Activated CD8-positive, alpha-beta T cell treated with anti-CD3 and anti-CD28 coated beads, Interleukin-2, amount 10 ng/mL, durations not matched to agents 7 days and 5 days (primary cell): ENCODE measurements at regions not wholly inside any gene's neighbourhood (a gene's known extent, or its start where the extent isn't known, plus 50 kb on each side); places are given as distances from the start of the nearest gene placed in this dataset.
"Not testable (repeated sequence)": the region's sequence is repeated elsewhere in the genome, so short reads cannot be mapped to it uniquely, and the experiment has no call there.

Source experiments
- ATAC-seq: fragments of 150-1000 bp; cut with Tn5 transposase; one replicate; pipeline ENCODE4 v1.10.0; 2021; ENCODE audit warnings: moderate library complexity
- CTCF ChIA-PET: fragments of 350-600 bp; sonication (Branson Sonifier 250); formaldehyde crosslinking; loops from one replicate; lab custom pipeline; 2021; ENCODE audit warnings: antibody characterized with exemption; lab: Charles Lee
- POLR2A ChIA-PET: fragments of 350-600 bp; sonication (Branson Sonifier 250); formaldehyde crosslinking; loops from one replicate; lab custom pipeline; 2021; ENCODE audit warnings: antibody characterized with exemption; lab: Charles Lee
- DNase-seq: peaks from one replicate; pipeline ENCODE4 v3.0.0-alpha.2; 2020
- H3K27ac Mint-ChIP-seq: one replicate; pipeline ENCODE4 v1.8.0; 2021; ENCODE audit warnings: mild to moderate bottlenecking, mixed read lengths
- H3K27me3 Mint-ChIP-seq: one replicate; pipeline ENCODE4 v1.8.0; 2021; ENCODE audit warnings: low read depth, mixed read lengths
- H3K36me3 Mint-ChIP-seq: one replicate; pipeline ENCODE4 v1.8.0; 2021; ENCODE audit warnings: low read depth, mixed read lengths
- H3K4me1 Mint-ChIP-seq: one replicate; pipeline ENCODE4 v1.8.0; 2021; ENCODE audit warnings: low read depth, mixed read lengths
- H3K4me3 Mint-ChIP-seq: one replicate; pipeline ENCODE4 v1.8.0; 2021; ENCODE audit warnings: mild to moderate bottlenecking, mixed read lengths
- H3K9me3 Mint-ChIP-seq: one replicate; pipeline ENCODE4 v1.8.0; 2022; ENCODE audit warnings: mixed read lengths; ENCODE audit not compliant: insufficient read depth

- H3K27me3 Mint-ChIP-seq, H3K4me1 Mint-ChIP-seq, H3K27ac Mint-ChIP-seq, POLR2A ChIA-PET, H3K4me3 Mint-ChIP-seq, H3K9me3 Mint-ChIP-seq, H3K36me3 Mint-ChIP-seq, CTCF ChIA-PET, DNase-seq: not testable (repeated sequence)
- peak; percentile 35 for ATAC-seq
Measured at GRCh38 chrX:222800-223513, 58.2 kb upstream of the PLCXD1 start.

GRCh38 chrX:223514-223854 lies 57.7 kb upstream of the PLCXD1 start:
- H3K27ac Mint-ChIP-seq, H3K36me3 Mint-ChIP-seq, H3K27me3 Mint-ChIP-seq, CTCF ChIA-PET, POLR2A ChIA-PET, DNase-seq, H3K4me3 Mint-ChIP-seq, H3K4me1 Mint-ChIP-seq, H3K9me3 Mint-ChIP-seq, ATAC-seq: not testable (repeated sequence)

- H3K9me3 Mint-ChIP-seq, H3K27me3 Mint-ChIP-seq, DNase-seq, H3K27ac Mint-ChIP-seq, CTCF ChIA-PET, H3K36me3 Mint-ChIP-seq, H3K4me1 Mint-ChIP-seq, POLR2A ChIA-PET, H3K4me3 Mint-ChIP-seq: not testable (repeated sequence)
- peak; percentile 72 for ATAC-seq
Measured at GRCh38 chrX:226474-227164, 54.6 kb upstream of the PLCXD1 start.

- H3K9me3 Mint-ChIP-seq, ATAC-seq, H3K27ac Mint-ChIP-seq, CTCF ChIA-PET, POLR2A ChIA-PET, H3K4me3 Mint-ChIP-seq, DNase-seq, H3K36me3 Mint-ChIP-seq, H3K4me1 Mint-ChIP-seq, H3K27me3 Mint-ChIP-seq: not testable (repeated sequence)
Measured at GRCh38 chrX:227396-227795, 53.8 kb upstream of the PLCXD1 start.
